Pancreas (tissue), 10 donors: ENCODE measurements at regions not wholly inside any gene's neighbourhood (a gene's known extent, or its start where the extent isn't known, plus 50 kb on each side); places are given as distances from the start of the nearest gene placed in this dataset.

ENCODE experiments used
- ATAC-seq, 4 donors: fragments of 200-7000 bp; cut with Tn5 transposase; one replicate each; pipeline versions ENCODE4 v1.8.0 to v1.9.1; 2020; ENCODE audit warnings: mild to moderate bottlenecking in 4 of 4, moderate library complexity in 4 of 4
- DNase-seq, 6 donors: peaks; one replicate each; pipeline ENCODE4 v3.0.0-alpha.2; 2020
- FAIRE-seq: peaks from 2 replicates; lab custom pipeline; 2012; peaks lifted over from hg19 to GRCh38; lab: Jason Lieb, UNC
- H3K27ac ChIP-seq, 4 donors: fragments of 200-600 bp; sonication (generic); 1 replicate in 3 of 4; 2 replicates in 1 of 4; pipeline versions ENCODE4 v1.5.0 to v1.8.0; 2020
- H3K27me3 ChIP-seq, 4 donors: fragments of 200-600 bp; one replicate each; pipeline ENCODE4 v1.8.0; 2021
- H3K36me3 ChIP-seq, 3 donors: fragments of 200-600 bp; sonication (generic) in 1 of 3; one replicate each; pipeline versions ENCODE4 v1.5.0 to v1.8.0; 2020 to 2021
- H3K4me1 ChIP-seq, 3 donors: fragments of 200-600 bp; one replicate each; pipeline ENCODE4 v1.8.0; 2021
- H3K4me3 ChIP-seq, 4 donors: fragments of 200-600 bp; sonication (generic) in 2 of 4; one replicate each; pipeline versions ENCODE4 v1.5.0 to v1.8.0; 2020 to 2021
- H3K9me3 ChIP-seq, 4 donors: fragments of 200-600 bp; one replicate each; pipeline ENCODE4 v1.8.0; 2021
- WGBS, 2 donors: extraction: QIAGEN DNeasy Blood & Tissue Kit; methylation state at CpG; one replicate each; pipeline ENCODE4 v1.1.7; 2013; 5-methylcytosine and 5-hydroxymethylcytosine counted together
- intact Hi-C, 3 donors: fragments of 100-400 bp; cut with DNase I; formaldehyde crosslinking; loops; one replicate each; pipeline versions ENCODE4 v1.11.1 to v1.14.2; 2022
- TF ChIP-seq, protein P1 (sequence below), 4 donors: fragments of 200-600 bp; sonication (generic) in 3 of 4; IDR thresholded peaks; one replicate each; pipeline versions ENCODE4 v1.5.0 to v1.8.0; 2021; ENCODE audit warnings: antibody characterized with exemption in 4 of 4
- donor health status: healthy with polysubstance abuse.
- donor health status: DM: no; HTN: no; CAD: no; lungs with moderate emphysema.
- donor health status: DM: no; HTN: no; CAD: no.
- donor health status: control.
- donor health status: control.
- donor health status: Bipolar disorder and iron deficiency.
- donor health status: DM: yes; HTN: yes; CAD: no.
- donor health status: DM: no; HTN: no; CAD: no.
- donor health status: DM: no; HTN: no; CAD: no.
- donor health status: DM: yes; HTN: yes; CAD: no.

DNA sequence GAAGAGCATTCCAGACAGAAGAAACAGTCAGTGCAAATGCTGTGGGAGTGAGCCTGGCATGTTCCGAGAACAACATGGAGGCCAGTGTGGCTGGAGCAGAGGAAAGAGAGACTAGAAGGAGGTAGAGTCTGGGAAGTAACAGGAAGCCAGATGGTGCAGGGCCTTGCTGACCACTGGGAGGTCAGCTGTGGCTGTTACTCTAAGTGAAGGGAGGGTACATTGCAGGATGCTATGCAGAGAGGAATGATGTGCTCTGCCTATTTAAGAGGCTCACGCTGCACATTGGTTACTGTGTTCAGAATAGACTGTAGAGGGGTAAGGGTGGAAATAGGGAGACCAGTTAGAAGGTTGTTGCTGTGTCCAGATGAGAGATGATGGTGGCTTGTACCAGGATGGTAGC lies 88.6 kb upstream of the CACNA1E start:
- WGBS, 2 donors = 82% methylated on average over 2 of the region's 2 CpGs
- intact Hi-C loops = no loop called here
- DNase-seq = no peak
- Histone ChIP-seq H3K4me3 (no peak overlapping the region), H3K4me1 (no peaks in the 10 kb centered on the region), H3K27me3 (peaks cover 0 to 3% (median 0%) of the 10 kb centered on the region in 4 donors), H3K9me3 (no peaks in the 10 kb centered on the region), H3K27ac (no peak overlapping the region), H3K36me3 (no peaks in the 10 kb centered on the region)
- no peak for ATAC-seq
- TF ChIP-seq, protein P1, sequence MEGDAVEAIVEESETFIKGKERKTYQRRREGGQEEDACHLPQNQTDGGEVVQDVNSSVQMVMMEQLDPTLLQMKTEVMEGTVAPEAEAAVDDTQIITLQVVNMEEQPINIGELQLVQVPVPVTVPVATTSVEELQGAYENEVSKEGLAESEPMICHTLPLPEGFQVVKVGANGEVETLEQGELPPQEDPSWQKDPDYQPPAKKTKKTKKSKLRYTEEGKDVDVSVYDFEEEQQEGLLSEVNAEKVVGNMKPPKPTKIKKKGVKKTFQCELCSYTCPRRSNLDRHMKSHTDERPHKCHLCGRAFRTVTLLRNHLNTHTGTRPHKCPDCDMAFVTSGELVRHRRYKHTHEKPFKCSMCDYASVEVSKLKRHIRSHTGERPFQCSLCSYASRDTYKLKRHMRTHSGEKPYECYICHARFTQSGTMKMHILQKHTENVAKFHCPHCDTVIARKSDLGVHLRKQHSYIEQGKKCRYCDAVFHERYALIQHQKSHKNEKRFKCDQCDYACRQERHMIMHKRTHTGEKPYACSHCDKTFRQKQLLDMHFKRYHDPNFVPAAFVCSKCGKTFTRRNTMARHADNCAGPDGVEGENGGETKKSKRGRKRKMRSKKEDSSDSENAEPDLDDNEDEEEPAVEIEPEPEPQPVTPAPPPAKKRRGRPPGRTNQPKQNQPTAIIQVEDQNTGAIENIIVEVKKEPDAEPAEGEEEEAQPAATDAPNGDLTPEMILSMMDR (IDR thresholded peaks at IDR 0.05) = no peak
- FAIRE-seq = no peak

DNA sequence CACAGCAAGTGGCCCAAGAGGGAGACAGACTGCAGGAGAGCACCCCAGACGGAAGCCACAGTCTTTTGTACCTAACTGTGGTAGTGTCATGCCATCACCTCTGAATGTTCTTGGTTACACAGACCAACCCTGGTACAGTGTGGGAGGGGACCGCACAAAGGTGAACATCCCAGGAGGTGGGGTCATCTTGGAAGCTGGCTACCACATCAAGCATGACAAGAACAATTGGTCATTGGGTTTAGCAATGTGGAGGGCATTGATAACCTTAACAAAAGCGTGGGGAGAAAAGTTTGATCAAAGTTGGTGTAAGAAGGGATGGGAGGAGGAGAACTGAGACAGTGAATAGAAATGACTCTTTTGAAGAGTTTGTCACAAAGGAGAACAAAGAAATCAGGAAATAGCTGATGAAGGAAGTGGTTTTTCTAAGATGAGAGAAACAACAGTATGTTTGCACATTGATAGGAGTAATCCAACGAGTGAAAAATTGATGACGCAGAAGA lies 87.1 kb upstream of the CACNA1E start:
- Histone ChIP-seq H3K36me3 (no peaks in the 10 kb centered on the region), H3K27me3 (peaks cover 0 to 3% (median 0%) of the 10 kb centered on the region in 4 donors), H3K27ac (no peak overlapping the region), H3K4me1 (no peaks in the 10 kb centered on the region), H3K4me3 (no peak overlapping the region), H3K9me3 (no peaks in the 10 kb centered on the region)
- no peak for DNase-seq
- no peak for FAIRE-seq
- no peak for ATAC-seq
- TF ChIP-seq, protein P1 (IDR thresholded peaks at IDR 0.05) = no peak
- intact Hi-C loops = no loop called here
- WGBS, 2 donors = 71 to 73% methylated on average over 5 of the region's 5 CpGs

DNA sequence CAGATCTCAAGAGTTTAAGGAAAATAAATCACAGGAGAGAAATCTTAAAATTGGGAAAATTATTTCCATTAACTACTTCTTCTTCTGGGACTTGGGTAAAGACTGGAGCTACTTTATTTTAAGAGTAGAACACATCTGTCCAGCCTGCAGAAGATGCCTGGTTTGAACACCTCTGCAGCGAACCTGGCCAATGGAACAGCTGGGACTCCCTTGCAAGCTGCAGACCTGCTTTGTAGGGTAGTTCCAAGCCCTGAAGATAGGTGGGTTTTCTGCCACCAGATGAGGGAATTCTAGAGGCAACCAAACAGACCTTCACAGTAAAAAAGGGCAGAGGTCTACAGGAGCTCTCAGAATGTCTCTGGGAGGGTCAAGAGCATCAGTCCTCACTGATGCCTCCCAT lies 86.5 kb upstream of the CACNA1E start:
- WGBS, 2 donors = 94 to 95% methylated on average over 1 of the region's 1 CpG
- intact Hi-C loops = no loop called here
- Histone ChIP-seq H3K4me3 (no peak overlapping the region), H3K27me3 (peaks cover 0 to 3% (median 0%) of the 10 kb centered on the region in 4 donors), H3K4me1 (no peaks in the 10 kb centered on the region), H3K27ac (no peak overlapping the region), H3K36me3 (no peaks in the 10 kb centered on the region), H3K9me3 (no peaks in the 10 kb centered on the region)
- TF ChIP-seq, protein P1 (IDR thresholded peaks at IDR 0.05) = no peak
- ATAC-seq = no peak
- no peak for DNase-seq
- no peak for FAIRE-seq

DNA sequence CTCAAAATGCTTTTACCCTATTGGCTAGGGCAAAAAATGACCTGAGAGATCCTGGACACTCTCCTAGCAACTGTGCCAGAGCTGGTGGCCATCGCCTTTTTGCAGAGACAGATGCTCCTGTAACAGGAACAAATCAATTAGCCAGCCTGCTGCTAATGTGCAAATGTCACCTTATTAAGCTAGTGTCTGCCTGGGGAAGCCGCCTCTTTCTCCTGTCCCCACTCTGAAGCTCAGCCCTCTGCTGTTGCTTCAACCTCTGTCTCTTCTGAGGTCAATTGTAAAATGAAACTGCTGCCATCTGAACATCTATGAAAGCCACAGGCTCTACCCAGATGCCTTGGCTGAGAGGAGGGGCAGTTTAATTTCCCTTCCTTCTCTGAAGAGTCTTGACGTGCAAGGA lies 85.5 kb upstream of the CACNA1E start:
- DNase-seq (no peak), ATAC-seq (peak in 2 of 4 donors; percentile 75 to 77), FAIRE-seq (no peak)
- H3K27ac ChIP-seq = no peak overlapping the region
- WGBS, 2 donors = 66 to 72% methylated on average over 3 of the region's 3 CpGs
- no peaks in the 10 kb centered on the region for H3K9me3 ChIP-seq
- peaks cover 0 to 3% (median 0%) of the 10 kb centered on the region in 4 donors for H3K27me3 ChIP-seq
- H3K4me1 ChIP-seq = no peaks in the 10 kb centered on the region
- TF ChIP-seq, protein P1 (IDR thresholded peaks at IDR 0.05) = no peak
- intact Hi-C loops = no loop called here
- H3K4me3 ChIP-seq = no peak overlapping the region
- H3K36me3 ChIP-seq = no peaks in the 10 kb centered on the region

DNA sequence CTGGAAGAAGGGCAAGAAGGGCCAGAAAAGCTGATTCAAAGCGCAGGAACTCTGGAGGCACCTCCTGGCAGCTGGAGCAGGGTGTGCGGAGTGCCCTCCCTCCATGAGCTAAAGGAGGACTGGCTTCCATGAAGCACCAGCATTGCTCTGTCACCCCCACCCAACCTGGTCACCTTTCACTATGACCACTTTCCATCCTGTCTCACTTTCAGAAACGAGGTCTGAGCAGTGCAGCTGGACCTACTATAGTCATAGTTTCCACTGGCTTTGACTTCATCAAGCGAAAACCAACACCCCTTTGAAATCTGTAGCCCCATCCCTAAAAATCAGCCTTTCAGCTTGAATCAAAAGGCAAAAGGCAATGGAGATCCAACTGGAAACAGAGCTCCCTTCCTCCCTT lies 84.8 kb upstream of the CACNA1E start:
- Histone ChIP-seq H3K27ac (no peak overlapping the region), H3K4me1 (no peaks in the 10 kb centered on the region), H3K9me3 (no peaks in the 10 kb centered on the region), H3K27me3 (no peaks in the 10 kb centered on the region), H3K4me3 (no peak overlapping the region), H3K36me3 (no peaks in the 10 kb centered on the region)
- FAIRE-seq (no peak), DNase-seq (no peak), ATAC-seq (no peak)
- intact Hi-C loops = no loop called here
- TF ChIP-seq, protein P1 (IDR thresholded peaks at IDR 0.05) = no peak
- 84% methylated on average over 4 of the region's 4 CpGs for WGBS, 2 donors
